SK-N-SH (cell line): ENCODE measurements at regions not wholly inside any gene's neighbourhood (a gene's known extent, or its start where the extent isn't known, plus 50 kb on each side); places are given as distances from the start of the nearest gene placed in this dataset.

Source experiments
- JUND ChIP-seq: IDR thresholded peaks from 2 replicates; pipeline ENCODE4 v1.4.0; 2012
- RCOR1 ChIP-seq: fragments of 150-350 bp; IDR thresholded peaks from 2 replicates; pipeline ENCODE4 v1.6.1; 2017; ENCODE audit warnings: antibody characterized with exemption, low read length
- REST ChIP-seq: IDR thresholded peaks from 2 replicates; pipeline ENCODE4 v1.6.1; 2012; ENCODE audit warnings: mild to moderate bottlenecking, low read depth, low read length, moderate library complexity
- USF2 ChIP-seq: fragments of 150-350 bp; IDR thresholded peaks from 2 replicates; pipeline ENCODE4 v1.6.1; 2017; ENCODE audit warnings: antibody characterized with exemption, low read length, low read depth, borderline replicate concordance

- TF ChIP-seq RCOR1: no peak
- TF ChIP-seq JUND: no peak
- no peak for TF ChIP-seq USF2
- no peak for TF ChIP-seq REST
Measured at GRCh38 chr5:86806206-86806605, 188.5 kb downstream of the COX7C start.
